MM.1S (cell line): ENCODE measurements at regions not wholly inside any gene's neighbourhood (a gene's known extent, or its start where the extent isn't known, plus 50 kb on each side); places are given as distances from the start of the nearest gene placed in this dataset.

Experiments
- DNase-seq: peaks from one replicate; pipeline ENCODE4 v3.0.0-alpha.2; 2015
- H2AFZ ChIP-seq: fragments of 300-600 bp; sonication (generic); 2 replicates; pipeline ENCODE4 v1.6.0; 2016; ENCODE audit warnings: antibody characterized with exemption, low read length
- H3F3A ChIP-seq: fragments of 300-600 bp; sonication (generic); 2 replicates; pipeline ENCODE4 v1.6.1; 2016; ENCODE audit warnings: mild to moderate bottlenecking, antibody characterized with exemption, low read length, moderate library complexity, mixed read lengths; ENCODE audit not compliant: insufficient read depth
- H3K27ac ChIP-seq: fragments of 300-600 bp; sonication (generic); 2 replicates; pipeline ENCODE4 v1.5.1; 2016; ENCODE audit warnings: mild to moderate bottlenecking, low read length
- H3K27me3 ChIP-seq: fragments of 300-600 bp; sonication (generic); replicated peaks from 2 replicates; pipeline ENCODE4 v1.6.0; 2016; ENCODE audit warnings: low read length; ENCODE audit not compliant: insufficient read depth
- H3K36me3 ChIP-seq: fragments of 300-600 bp; sonication (generic); replicated peaks from 2 replicates; pipeline ENCODE4 v1.6.1; 2016; ENCODE audit warnings: mild to moderate bottlenecking, low read length, mixed read lengths; ENCODE audit not compliant: insufficient read depth
- H3K4me1 ChIP-seq: fragments of 300-600 bp; sonication (generic); 2 replicates; pipeline ENCODE4 v1.6.1; 2016; ENCODE audit warnings: low read length, mixed read lengths
- H3K4me2 ChIP-seq: fragments of 300-600 bp; sonication (generic); 2 replicates; pipeline ENCODE4 v1.6.0; 2016; ENCODE audit warnings: low read depth, low read length
- H3K4me3 ChIP-seq: fragments of 300-600 bp; sonication (generic); 2 replicates; pipeline ENCODE4 v1.5.1; 2016; ENCODE audit warnings: low read length, mixed read lengths
- H3K79me2 ChIP-seq: fragments of 300-600 bp; sonication (generic); 2 replicates; pipeline ENCODE4 v1.6.1; 2016; ENCODE audit warnings: mixed run types, low read length, mixed read lengths
- H3K9ac ChIP-seq: fragments of 300-600 bp; sonication (generic); 2 replicates; pipeline ENCODE4 v1.6.1; 2016; ENCODE audit warnings: low read length, mixed read lengths
- H3K9me2 ChIP-seq: fragments of 300-600 bp; sonication (generic); replicated peaks from 2 replicates; pipeline ENCODE4 v1.6.1; 2016; ENCODE audit warnings: mild to moderate bottlenecking, low read length, mixed read lengths; ENCODE audit not compliant: insufficient read depth
- H3K9me3 ChIP-seq: fragments of 300-600 bp; sonication (generic); replicated peaks from 2 replicates; pipeline ENCODE4 v1.6.1; 2016; ENCODE audit warnings: mild to moderate bottlenecking, low read length, mixed read lengths; ENCODE audit not compliant: insufficient read depth
- H4K20me1 ChIP-seq: fragments of 300-600 bp; sonication (generic); 2 replicates; pipeline ENCODE4 v1.6.1; 2016; ENCODE audit warnings: mild to moderate bottlenecking, low read length, moderate library complexity, mixed read lengths; ENCODE audit not compliant: insufficient read depth
- CTCF ChIP-seq: fragments of 300-600 bp; sonication (generic); IDR thresholded peaks from 2 replicates; pipeline ENCODE4 v1.5.1; 2016; ENCODE audit warnings: antibody characterized with exemption, low read length, mixed read lengths
- EZH2 ChIP-seq: fragments of 300-600 bp; sonication (generic); optimal IDR thresholded peaks from 2 replicates; pipeline ENCODE3; 2017; ENCODE audit warnings: low read depth, mild to moderate bottlenecking, antibody characterized with exemption, low read length, mixed read lengths
- EZH2phosphoT487 ChIP-seq: fragments of 300-600 bp; sonication (generic); IDR thresholded peaks from 2 replicates; pipeline ENCODE4 v1.6.1; 2018; ENCODE audit warnings: antibody characterized with exemption, low read length

GRCh38 chr11:80505771-80506170 is 1064.9 kb upstream of the TENM4 start:
- Histone ChIP-seq H3K79me2 (no peaks in the 10 kb centered on the region), H3K27me3 (no peaks in the 10 kb centered on the region), H3K9me3 (no peaks in the 10 kb centered on the region), H3K36me3 (no peaks in the 10 kb centered on the region), H2AFZ (no peak overlapping the region), H3K4me1 (no peaks in the 10 kb centered on the region), H4K20me1 (no peaks in the 10 kb centered on the region), H3F3A (no peaks in the 10 kb centered on the region), H3K4me3 (no peak overlapping the region), H3K9ac (no peak overlapping the region), H3K4me2 (no peak overlapping the region), H3K27ac (no peak overlapping the region), H3K9me2 (no peaks in the 10 kb centered on the region)
- TF ChIP-seq CTCF, result no peak
- TF ChIP-seq EZH2, result no peak
- no peak for TF ChIP-seq EZH2phosphoT487
- no peak for DNase-seq

DNA sequence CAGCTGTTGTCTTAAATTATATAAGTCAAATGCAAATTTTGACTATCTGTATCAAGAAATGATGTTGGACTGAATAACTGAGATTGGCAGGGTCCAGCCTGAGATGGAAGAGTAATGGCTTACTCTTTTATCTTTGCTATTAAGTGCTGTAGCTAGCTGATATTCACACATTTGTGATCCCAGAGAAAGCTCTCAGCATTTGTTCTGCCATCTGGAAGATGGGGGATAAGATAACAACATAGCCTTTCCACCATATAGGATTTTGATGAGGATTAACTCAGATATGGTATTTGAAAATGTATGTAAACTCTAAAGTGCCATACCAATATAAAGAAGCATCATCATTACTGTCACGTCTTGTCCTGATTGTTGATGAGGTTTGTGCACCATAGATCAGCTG is 1063.2 kb upstream of the TENM4 start:
- H3K27me3 ChIP-seq, result no peaks in the 10 kb centered on the region
- no peaks in the 10 kb centered on the region for H3K9me3 ChIP-seq
- H3K9ac ChIP-seq, result no peak overlapping the region
- no peak overlapping the region for H3K4me3 ChIP-seq
- no peaks in the 10 kb centered on the region for H3K36me3 ChIP-seq
- DNase-seq, result no peak
- H3F3A ChIP-seq, result no peaks in the 10 kb centered on the region
- H4K20me1 ChIP-seq, result no peaks in the 10 kb centered on the region
- H3K79me2 ChIP-seq, result no peaks in the 10 kb centered on the region
- no peaks in the 10 kb centered on the region for H3K9me2 ChIP-seq
- H2AFZ ChIP-seq, result no peak overlapping the region
- H3K27ac ChIP-seq, result no peak overlapping the region
- H3K4me2 ChIP-seq, result no peak overlapping the region
- H3K4me1 ChIP-seq, result no peaks in the 10 kb centered on the region
- no peak for TF ChIP-seq EZH2phosphoT487
- no peak for TF ChIP-seq CTCF
- no peak for TF ChIP-seq EZH2

- H3K9ac ChIP-seq, result no peak overlapping the region
- H3K79me2 ChIP-seq, result no peaks in the 10 kb centered on the region
- H3K27me3 ChIP-seq, result no peaks in the 10 kb centered on the region
- no peaks in the 10 kb centered on the region for H3K9me2 ChIP-seq
- no peaks in the 10 kb centered on the region for H3F3A ChIP-seq
- no peak overlapping the region for H2AFZ ChIP-seq
- TF ChIP-seq EZH2, result no peak
- TF ChIP-seq EZH2phosphoT487, result no peak
- TF ChIP-seq CTCF, result no peak
- H3K27ac ChIP-seq, result no peak overlapping the region
- H3K4me1 ChIP-seq, result no peaks in the 10 kb centered on the region
- H4K20me1 ChIP-seq, result no peaks in the 10 kb centered on the region
- DNase-seq, result no peak
- H3K36me3 ChIP-seq, result no peaks in the 10 kb centered on the region
- no peaks in the 10 kb centered on the region for H3K9me3 ChIP-seq
- no peak overlapping the region for H3K4me3 ChIP-seq
- no peak overlapping the region for H3K4me2 ChIP-seq
These were observed 1061.7 kb upstream of the TENM4 start for GRCh38 chr11:80502511-80502910.
